Dermis microvascular lymphatic vessel endothelial cell (primary cell): ENCODE measurements at regions not wholly inside any gene's neighbourhood (a gene's known extent, or its start where the extent isn't known, plus 50 kb on each side); places are given as distances from the start of the nearest gene placed in this dataset.

Experiments
- DNase-seq, 2 donors: peaks; one replicate each; pipeline versions ENCODE4 v3.0.0 to v3.0.0-alpha.2; 2010; ENCODE audit warnings: low read depth in 2 of 2

- no peak for DNase-seq
Measured at GRCh38 chr2:173817582-173817981, 147.6 kb downstream of the SP3 start.

GRCh38 chr2:173818285-173818684 is 146.9 kb downstream of the SP3 start:
- no peak for DNase-seq

GRCh38 chr2:173819852-173820251 is 145.3 kb downstream of the SP3 start:
- no peak for DNase-seq

- DNase-seq, result no peak
Measured at GRCh38 chr2:173821451-173821850, 143.7 kb downstream of the SP3 start.

GRCh38 chr2:173822889-173823542 is 142.2 kb downstream of the SP3 start:
- DNase-seq, result no peak

- no peak for DNase-seq
Measured at GRCh38 chr2:173823543-173823939, 141.6 kb downstream of the SP3 start.

GRCh38 chr2:173828189-173829142 is 136.7 kb downstream of the SP3 start:
- no peak for DNase-seq

GRCh38 chr2:173829727-173830126 is 135.4 kb downstream of the SP3 start:
- no peak for DNase-seq

GRCh38 chr2:173830170-173830569 is 135.0 kb downstream of the SP3 start:
- DNase-seq, result no peak

GRCh38 chr2:173831312-173832229 is 133.6 kb downstream of the SP3 start:
- DNase-seq, result no peak

GRCh38 chr2:173834141-173834540 is 131.0 kb downstream of the SP3 start:
- no peak for DNase-seq

- DNase-seq, result no peak
Measured at GRCh38 chr2:173835726-173836125, 129.4 kb downstream of the SP3 start.

GRCh38 chr2:173841110-173841509 is 124.1 kb downstream of the SP3 start:
- DNase-seq, result no peak

- no peak for DNase-seq
Measured at GRCh38 chr2:173843526-173843925, 121.6 kb downstream of the SP3 start.

GRCh38 chr2:173851141-173851641 is 114.0 kb downstream of the SP3 start:
- DNase-seq, result peak in 1 of 2 donors; percentile 3

GRCh38 chr2:173854141-173854540 is 111.0 kb downstream of the SP3 start:
- DNase-seq, result no peak

- no peak for DNase-seq
Measured at GRCh38 chr2:173854840-173855239, 110.3 kb downstream of the SP3 start.

GRCh38 chr2:173855661-173856060 is 109.5 kb downstream of the SP3 start:
- no peak for DNase-seq
